PC-9 (cell line): ENCODE measurements at regions not wholly inside any gene's neighbourhood (a gene's known extent, or its start where the extent isn't known, plus 50 kb on each side); places are given as distances from the start of the nearest gene placed in this dataset.

ENCODE experiments used
- BruUV-seq: library from RNA; stranded (reverse); fragments of 400-500 nt; replicated peaks from 2 replicates; lab custom pipeline; 2021; lab: Mats Ljungman, UMichigan
- CTCF ChIA-PET: fragments of 300-600 bp; sonication (Branson Sonifier 250); formaldehyde crosslinking; loops from one replicate; lab custom pipeline; 2022; ENCODE audit warnings: antibody characterized with exemption; lab: Charles Lee
- POLR2A ChIA-PET: fragments of 300-600 bp; sonication (Branson Sonifier 250); formaldehyde crosslinking; loops from one replicate; lab custom pipeline; 2022; ENCODE audit warnings: antibody characterized with exemption; ENCODE audit not compliant: unreplicated experiment; lab: Charles Lee
- DNase-seq, 2 experiments: peaks; one replicate each; pipeline versions ENCODE4 v3.0.0 to v3.0.0-alpha.2; 2015 to 2022; ENCODE audit warnings: mixed read lengths in 1 of 2
- H2AFZ ChIP-seq: fragments of 200-600 bp; sonication (generic); 2 replicates; pipeline ENCODE4 v1.8.1; 2017; ENCODE audit warnings: antibody characterized with exemption
- H3F3A ChIP-seq: fragments of 200-600 bp; sonication (generic); 2 replicates; pipeline ENCODE4 v1.8.1; 2017; ENCODE audit warnings: antibody characterized with exemption, mild to moderate bottlenecking, low read depth; ENCODE audit not compliant: insufficient read depth
- H3K27ac ChIP-seq: fragments of 200-600 bp; sonication (generic); 2 replicates; pipeline ENCODE4 v1.6.1; 2016; ENCODE audit warnings: mixed run types
- H3K27me3 ChIP-seq: fragments of 200-600 bp; sonication (generic); 2 replicates; pipeline ENCODE4 v1.6.1; 2016; ENCODE audit warnings: low read depth, mixed run types; ENCODE audit not compliant: insufficient read depth
- H3K36me3 ChIP-seq: fragments of 200-600 bp; sonication (generic); 2 replicates; pipeline ENCODE4 v1.6.1; 2016; ENCODE audit warnings: low read depth, mixed run types
- H3K4me1 ChIP-seq: fragments of 200-600 bp; sonication (generic); replicated peaks from 2 replicates; pipeline ENCODE4 v1.6.1; 2016; ENCODE audit warnings: mixed run types; ENCODE audit not compliant: insufficient read depth
- H3K4me2 ChIP-seq: fragments of 200-600 bp; sonication (generic); 2 replicates; pipeline ENCODE4 v1.6.1; 2017; ENCODE audit warnings: mixed run types
- H3K4me3 ChIP-seq: fragments of 200-600 bp; sonication (generic); 2 replicates; pipeline ENCODE4 v1.6.1; 2016; ENCODE audit warnings: mixed run types
- H3K79me2 ChIP-seq: fragments of 200-600 bp; sonication (generic); 2 replicates; pipeline ENCODE4 v1.6.1; 2017; ENCODE audit warnings: low read depth, mixed run types
- H3K9me2 ChIP-seq: fragments of 200-600 bp; sonication (generic); 2 replicates; pipeline ENCODE4 v1.8.1; 2017; ENCODE audit warnings: mild to moderate bottlenecking; ENCODE audit not compliant: insufficient read depth
- H3K9me3 ChIP-seq: fragments of 200-600 bp; sonication (generic); 2 replicates; pipeline ENCODE4 v1.8.1; 2016; ENCODE audit warnings: low read depth; ENCODE audit not compliant: insufficient read depth
- H4K20me1 ChIP-seq: fragments of 200-600 bp; sonication (generic); 2 replicates; pipeline ENCODE4 v1.8.1; 2017; ENCODE audit not compliant: insufficient read depth
- CTCF ChIP-seq: fragments of 200-600 bp; sonication (generic); conservative IDR thresholded peaks from 2 replicates; pipeline ENCODE4 v1.6.1; 2017; ENCODE audit warnings: mixed run types, antibody characterized with exemption, mild to moderate bottlenecking, moderate library complexity
- EZH2 ChIP-seq: fragments of 200-600 bp; sonication (generic); IDR thresholded peaks from 2 replicates; pipeline ENCODE4 v1.8.0; 2017; ENCODE audit warnings: antibody characterized with exemption, low read depth
- intact Hi-C: fragments of 100-400 bp; cut with micrococcal nuclease; formaldehyde crosslinking; loops from one replicate; pipeline ENCODE4 v1.10.0; 2022; ENCODE audit not compliant: unreplicated experiment

- POLR2A ChIA-PET = no interaction called here
Observed at GRCh38 chr12:88371416-88372183, 208.7 kb downstream of the KITLG start.

GRCh38 chr12:88375306-88376305, 204.7 kb downstream of the KITLG start:
- DNase-seq = no peak
- no peak overlapping the region for H2AFZ ChIP-seq
- no peaks in the 10 kb centered on the region for H3K4me1 ChIP-seq
- POLR2A ChIA-PET = no interaction called here
- TF ChIP-seq EZH2 = no peak
- no peak for TF ChIP-seq CTCF
- no peaks in the 10 kb centered on the region for H3K27me3 ChIP-seq
- no TSS peak for BruUV-seq
- no peaks in the 10 kb centered on the region for H3K9me2 ChIP-seq
- H3K4me3 ChIP-seq = no peak overlapping the region
- no peaks in the 10 kb centered on the region for H3K79me2 ChIP-seq
- H3K4me2 ChIP-seq = no peak overlapping the region
- no peaks in the 10 kb centered on the region for H3F3A ChIP-seq
- H3K9me3 ChIP-seq = no peaks in the 10 kb centered on the region; the same call in 1 of the 2 replicates
- H4K20me1 ChIP-seq = no peaks in the 10 kb centered on the region
- H3K27ac ChIP-seq = no peak overlapping the region
- CTCF ChIA-PET = no interaction called here
- intact Hi-C loops = loop anchor here (10.0 kb wide), 1 partner anchor 81 kb away; no protein-coding TSS in a partner anchor
- no peaks in the 10 kb centered on the region for H3K36me3 ChIP-seq

More at GRCh38 chr12:88371416-88372183, 208.7 kb downstream of the KITLG start:
- no peak overlapping the region for H3K4me2 ChIP-seq
- H3K79me2 ChIP-seq = no peaks in the 10 kb centered on the region
- H3K9me3 ChIP-seq = no peaks in the 10 kb centered on the region; the same call in 1 of the 2 replicates
- no peaks in the 10 kb centered on the region for H4K20me1 ChIP-seq
- no peak overlapping the region for H3K27ac ChIP-seq
- CTCF ChIA-PET = no interaction called here
- H3K9me2 ChIP-seq = no peaks in the 10 kb centered on the region
- H2AFZ ChIP-seq = no peak overlapping the region
- intact Hi-C loops = loop anchor here (10.0 kb wide), 1 partner anchor 77 kb away; no protein-coding TSS in a partner anchor
- H3K4me1 ChIP-seq = no peaks in the 10 kb centered on the region
- TF ChIP-seq CTCF = no peak
- TF ChIP-seq EZH2 = no peak
- H3K4me3 ChIP-seq = no peak overlapping the region
- no TSS peak for BruUV-seq
- H3K27me3 ChIP-seq = no peaks in the 10 kb centered on the region
- H3K36me3 ChIP-seq = no peaks in the 10 kb centered on the region
- no peak for DNase-seq
- H3F3A ChIP-seq = no peaks in the 10 kb centered on the region

- POLR2A ChIA-PET = no interaction called here
Observed at GRCh38 chr12:88377973-88378372, 202.3 kb downstream of the KITLG start.

More at GRCh38 chr12:88377973-88378372, 202.3 kb downstream of the KITLG start:
- Histone ChIP-seq H3K4me3 (no peak overlapping the region), H4K20me1 (no peaks in the 10 kb centered on the region), H3K27ac (no peak overlapping the region), H3K27me3 (no peaks in the 10 kb centered on the region), H3K36me3 (no peaks in the 10 kb centered on the region), H3K4me1 (no peaks in the 10 kb centered on the region), H3K9me2 (no peaks in the 10 kb centered on the region), H2AFZ (no peak overlapping the region; the same call in 1 of the 2 replicates), H3F3A (no peaks in the 10 kb centered on the region), H3K9me3 (no peaks in the 10 kb centered on the region; the same call in 1 of the 2 replicates), H3K79me2 (no peaks in the 10 kb centered on the region), H3K4me2 (no peak overlapping the region)
- BruUV-seq = no TSS peak
- no peak for DNase-seq
- CTCF ChIA-PET = no interaction called here
- intact Hi-C loops = loop anchor here (10.0 kb wide), 1 partner anchor 83 kb away; no protein-coding TSS in a partner anchor
- no peak for TF ChIP-seq CTCF
- no peak for TF ChIP-seq EZH2
